ENCODE measurements at regions not wholly inside any gene's neighbourhood (a gene's known extent, or its start where the extent isn't known, plus 50 kb on each side); places are given as distances from the start of the nearest gene placed in this dataset.
"Not testable (repeated sequence)": the region's sequence is repeated elsewhere in the genome, so short reads cannot be mapped to it uniquely, and the experiment has no call there.

DNA sequence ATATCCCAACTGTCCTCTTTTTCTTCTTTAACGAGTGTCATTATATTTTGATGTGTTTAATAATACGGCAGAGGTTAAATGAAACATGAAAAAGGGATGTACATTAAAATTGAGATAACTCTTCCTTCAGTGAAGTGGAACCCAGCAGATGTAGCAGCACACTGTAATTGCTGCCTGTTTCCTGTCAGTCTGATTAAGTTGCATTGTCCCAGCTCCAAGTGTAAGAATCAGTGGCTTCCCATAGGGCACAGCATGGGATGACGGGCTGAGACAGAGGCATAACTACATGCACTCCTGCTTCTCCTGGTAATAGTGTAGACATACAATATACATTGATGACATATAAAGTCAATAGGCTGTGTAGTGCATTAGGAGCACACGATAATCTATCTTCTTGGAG, 175.8 kb upstream of the TCF4 start:
- DNase-seq = no peak

DNA sequence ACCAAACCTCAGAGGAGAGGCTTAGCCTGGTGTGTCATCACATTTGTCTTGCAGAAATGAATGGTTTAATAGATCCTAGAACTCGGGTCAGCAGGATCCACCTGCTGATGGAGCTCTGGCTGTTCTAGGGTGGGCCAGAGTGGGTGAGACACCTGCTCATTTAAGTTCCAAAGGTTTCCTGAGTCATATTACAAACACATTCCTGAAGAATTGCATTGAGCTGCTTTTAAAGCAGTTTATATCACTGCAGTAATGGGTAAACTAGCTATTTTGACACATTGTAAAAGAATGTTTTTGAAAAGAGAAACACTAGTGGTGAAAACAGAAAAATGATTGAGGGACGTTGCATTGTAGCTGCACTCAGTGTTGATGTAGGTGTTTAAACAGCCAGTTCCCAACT, 175.3 kb upstream of the TCF4 start:
- no peak for DNase-seq

DNA sequence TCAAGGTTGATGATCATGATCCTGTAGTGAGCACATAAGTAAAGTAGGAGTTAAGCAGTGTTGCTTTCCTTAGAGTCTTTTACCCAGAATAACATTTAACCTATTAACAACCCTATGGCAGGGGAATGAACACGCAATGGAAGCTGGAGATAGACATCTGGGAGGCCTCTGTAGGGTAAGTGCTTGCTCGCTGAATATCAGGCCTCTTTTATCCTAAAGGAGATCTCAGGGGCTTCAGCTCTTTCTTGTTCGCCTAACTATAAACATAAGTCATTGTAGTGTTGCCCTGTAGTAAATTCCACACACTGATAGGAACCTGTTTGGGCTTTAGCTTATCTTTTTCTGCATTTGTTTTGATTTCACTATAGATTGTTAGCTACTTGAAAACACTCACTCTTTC, 174.4 kb upstream of the TCF4 start:
- no peak for DNase-seq

DNA sequence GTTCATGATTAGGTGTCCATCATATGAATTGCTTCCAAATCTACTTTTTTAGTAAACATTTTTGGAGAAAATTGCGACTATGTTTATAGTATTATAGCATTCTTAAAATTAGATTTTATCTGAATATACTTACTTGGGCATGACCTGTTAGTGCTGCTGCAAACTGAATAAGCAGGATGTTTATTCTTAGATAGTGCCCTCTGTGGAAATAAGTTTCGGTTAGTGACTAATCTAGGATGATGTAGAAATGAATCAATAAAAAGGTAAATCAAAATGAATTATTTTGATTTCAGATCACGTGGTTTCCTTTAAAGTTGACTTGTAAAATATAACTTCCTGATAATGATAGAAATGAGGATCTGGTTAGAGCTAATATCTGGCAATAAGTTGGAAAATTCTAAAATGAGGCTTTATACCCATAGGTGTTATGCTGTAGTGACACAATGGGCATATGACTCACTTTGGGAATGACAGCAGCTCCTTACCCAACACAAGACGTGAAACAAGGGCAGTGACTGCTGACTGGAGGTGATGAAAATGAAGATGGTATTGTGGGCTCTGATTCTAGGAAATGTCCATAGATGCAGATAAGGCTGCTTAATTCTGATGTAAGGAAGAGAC, 165.8 kb upstream of the TCF4 start:
- peak in 1 of 3 donors; percentile 6 for DNase-seq

DNA sequence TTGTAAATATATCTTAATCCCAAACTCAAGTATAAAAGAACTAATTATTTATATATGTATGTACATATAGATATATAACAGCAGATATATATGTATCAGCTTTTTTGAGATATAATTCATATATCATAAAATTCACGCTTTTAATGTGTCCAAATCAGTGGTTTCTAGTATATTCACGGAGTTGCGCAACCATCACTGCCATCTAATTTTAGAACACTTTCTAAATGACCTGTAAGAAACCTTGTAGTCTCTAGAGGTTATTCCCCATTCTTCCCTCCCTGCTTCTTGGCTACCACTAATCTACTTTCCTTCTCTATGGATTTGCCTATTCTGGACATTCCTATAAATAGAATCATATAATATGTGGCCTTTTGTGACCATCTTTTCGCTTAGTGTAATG, 163.5 kb upstream of the TCF4 start:
- DNase-seq = no peak

DNA sequence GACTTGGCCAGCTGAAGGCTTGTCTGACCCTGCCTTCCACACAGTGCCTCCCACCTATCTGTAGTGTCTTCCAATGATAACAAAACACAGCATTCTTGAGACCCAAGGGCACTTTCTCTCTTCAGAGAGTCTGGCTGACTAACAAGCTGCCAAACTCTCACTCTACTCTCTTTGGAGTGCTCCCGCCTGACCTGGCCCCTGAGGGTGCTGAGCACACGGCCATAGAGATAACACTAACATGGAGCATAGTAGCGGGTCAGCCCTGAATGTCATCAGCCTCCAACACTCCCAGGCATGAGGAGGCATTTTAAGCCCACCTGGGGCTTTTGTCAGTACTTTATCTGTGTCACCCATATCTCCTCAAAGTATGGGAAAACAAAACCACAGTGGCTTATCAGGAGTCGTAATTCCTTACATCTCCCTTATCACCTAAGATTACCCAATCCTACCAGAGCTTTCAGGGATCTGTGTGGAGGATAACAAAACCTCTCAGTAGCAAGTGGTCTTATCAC, 160.3 kb upstream of the TCF4 start:
- DNase-seq = no peak

DNA sequence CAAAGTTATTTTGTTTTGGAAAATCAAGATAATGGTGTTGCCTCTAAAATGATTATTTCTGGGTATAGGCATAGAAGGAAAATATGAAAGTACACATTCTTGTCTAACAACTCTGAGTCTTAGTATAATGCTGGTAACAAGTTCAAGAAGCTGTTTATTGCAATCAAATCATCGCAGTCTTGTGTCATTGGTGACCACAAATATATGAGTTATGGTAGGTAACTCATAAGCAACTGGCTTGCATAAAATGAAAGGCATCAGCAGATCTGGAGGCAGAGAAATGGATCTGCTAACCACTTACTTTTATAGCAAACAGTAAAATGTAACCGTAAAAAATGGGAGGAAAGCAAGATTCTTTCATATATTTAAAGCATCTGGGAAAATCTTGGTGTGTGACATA, 156.2 kb upstream of the TCF4 start:
- no peak for DNase-seq

DNA sequence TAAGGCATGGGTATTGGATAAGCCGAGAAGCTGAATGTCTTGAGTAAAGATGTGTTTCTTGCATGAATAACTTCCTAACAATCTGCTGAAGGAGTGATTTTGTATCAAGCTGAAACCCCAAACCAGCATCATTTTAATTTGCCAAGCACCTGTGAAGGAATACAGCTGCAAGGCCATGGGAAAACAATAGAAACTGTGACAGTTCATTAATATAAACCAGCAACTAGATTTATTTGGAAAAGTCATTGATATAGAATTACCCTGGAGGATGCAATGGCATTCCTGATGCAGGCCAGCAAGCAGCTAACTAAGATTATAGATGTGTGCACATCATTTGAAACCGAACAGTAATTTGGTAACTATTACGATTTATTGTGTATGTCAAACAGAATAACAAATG, 155.7 kb upstream of the TCF4 start:
- DNase-seq = no peak

DNA sequence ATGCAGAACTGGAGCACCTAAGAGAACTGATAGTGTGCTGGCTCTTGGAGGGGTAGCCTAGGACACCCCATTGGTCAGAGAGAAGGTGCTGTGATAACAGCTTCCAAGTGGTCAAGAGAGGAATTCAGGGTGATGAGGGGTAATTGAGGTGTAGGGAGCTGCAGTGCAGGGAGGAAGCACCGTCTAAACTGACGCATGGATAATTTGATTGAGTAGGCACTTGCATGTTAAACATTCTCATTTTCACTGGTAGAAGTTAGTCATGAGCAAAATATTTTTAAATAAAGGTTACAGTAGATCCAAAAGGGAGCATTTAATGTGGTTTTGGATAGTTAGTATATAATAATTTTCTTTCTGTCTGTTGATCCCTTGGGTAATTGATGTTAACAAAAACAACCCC, 155.1 kb upstream of the TCF4 start:
- DNase-seq = no peak

DNA sequence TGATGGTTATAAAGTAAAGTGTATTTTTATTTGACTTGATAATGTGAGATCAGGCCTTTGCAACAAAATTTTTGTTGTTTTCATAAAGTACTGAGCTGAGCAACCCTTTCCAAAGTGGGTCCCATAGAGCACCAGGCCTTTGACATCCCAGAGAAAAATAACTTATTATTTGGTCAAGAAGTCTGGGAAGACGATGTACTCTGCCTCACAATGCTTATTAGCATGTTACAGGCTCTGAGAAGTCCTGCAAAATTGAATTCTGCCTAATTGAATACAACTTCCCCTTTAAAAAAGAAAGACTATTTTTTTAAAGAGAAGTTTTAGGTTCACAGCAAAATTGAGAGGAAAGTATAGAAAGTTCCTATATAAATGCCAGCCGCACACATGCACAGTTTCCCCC, 151.5 kb upstream of the TCF4 start:
- DNase-seq = no peak

DNA sequence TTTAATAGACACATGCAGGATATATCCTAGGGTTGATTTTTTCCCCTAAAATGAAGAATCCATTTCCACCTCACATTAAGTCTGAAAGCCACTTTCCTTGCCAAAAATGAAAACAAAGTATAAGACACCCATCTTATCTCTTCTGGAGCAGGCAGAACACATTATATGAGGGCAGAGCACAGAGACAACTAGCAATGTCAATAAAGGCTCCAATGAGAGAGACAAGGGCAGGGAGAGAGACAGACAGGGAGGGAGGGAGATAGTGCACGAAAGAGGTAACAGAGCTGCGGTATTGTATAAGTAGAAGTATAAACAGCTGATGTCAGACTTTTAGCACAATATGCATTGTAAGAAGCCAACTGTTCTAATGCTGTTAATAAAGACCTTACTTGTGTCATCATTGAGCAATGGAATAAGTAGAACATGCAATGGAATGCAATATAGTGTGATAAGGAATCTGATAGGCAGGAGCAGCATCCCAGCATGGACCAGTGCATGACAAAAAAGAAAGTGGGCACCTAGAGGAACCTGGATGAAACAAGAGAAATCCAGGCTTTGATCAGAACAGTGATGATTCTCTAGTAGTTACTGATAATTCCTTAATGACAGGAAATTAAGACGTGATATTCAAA, 150.6 kb upstream of the TCF4 start:
- no peak for DNase-seq

DNA sequence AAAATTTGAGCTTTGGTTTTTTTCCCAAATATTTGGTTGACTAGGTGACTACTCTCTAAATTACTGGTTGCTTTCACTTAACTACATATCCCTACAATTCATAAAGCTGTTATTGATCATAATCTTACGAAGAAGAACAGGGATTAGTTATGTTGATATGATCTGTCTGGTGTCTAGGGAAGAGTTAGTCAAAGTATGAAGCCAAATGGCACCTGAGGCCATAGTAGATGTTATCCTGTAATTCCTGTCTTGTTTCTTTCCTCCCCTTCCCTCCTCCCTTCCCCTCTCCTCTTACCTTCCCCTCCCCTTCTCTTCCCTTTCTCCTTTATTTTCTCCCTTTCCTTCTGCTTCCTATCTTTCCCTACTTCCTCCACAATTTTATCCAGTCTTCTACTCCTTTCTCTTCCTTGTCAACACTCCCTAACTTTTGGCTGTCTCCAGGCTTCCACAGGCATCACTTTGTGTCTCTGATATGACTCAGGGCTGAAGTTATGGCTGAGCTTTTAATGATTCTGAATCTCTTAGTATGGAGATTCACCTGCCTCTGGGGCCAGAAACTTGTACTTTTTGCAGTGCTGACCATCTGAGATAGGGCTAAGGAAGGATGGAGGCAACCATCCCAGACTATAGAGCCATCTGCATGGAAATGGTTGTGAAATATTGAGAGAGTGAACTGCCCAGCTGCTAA, 149.9 kb upstream of the TCF4 start:
- no peak for DNase-seq

DNA sequence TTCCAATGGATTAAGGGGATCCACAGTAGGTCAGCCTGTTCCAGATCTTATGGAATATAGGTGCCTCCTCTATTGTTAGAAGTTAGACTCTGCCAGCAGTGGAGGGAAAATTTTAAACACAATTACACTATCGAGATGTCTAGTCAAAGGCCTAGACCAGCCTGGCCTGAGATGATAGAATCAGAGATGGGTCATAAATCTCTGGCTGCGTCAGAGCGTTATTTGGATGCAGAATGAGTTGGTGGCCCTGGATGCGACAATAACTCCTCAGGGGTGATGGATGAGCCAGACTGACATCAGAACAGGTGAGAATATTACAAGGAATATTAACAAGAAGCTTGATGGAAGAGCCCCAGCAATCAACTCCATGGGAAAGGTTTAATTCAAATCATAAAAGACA, 149.3 kb upstream of the TCF4 start:
- no peak for DNase-seq

DNA sequence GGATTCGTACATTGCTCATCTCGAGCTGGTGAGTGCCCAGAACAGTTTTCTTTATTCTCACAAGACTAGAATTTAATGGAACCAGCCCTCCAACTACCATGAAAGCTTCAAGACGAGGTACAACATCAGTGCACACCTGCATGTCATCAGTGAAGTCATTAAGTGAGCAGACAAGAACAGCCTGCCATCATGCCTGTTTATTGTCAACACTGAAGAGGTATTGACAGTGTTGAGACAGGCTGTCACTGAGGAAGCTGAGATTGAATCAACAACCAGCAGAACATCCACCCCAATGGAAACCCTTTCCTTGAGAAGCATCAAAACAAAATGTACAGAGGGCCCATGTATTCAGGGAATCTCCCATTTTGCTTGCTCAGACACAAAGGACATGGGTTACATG, 148.0 kb upstream of the TCF4 start:
- DNase-seq = no peak

DNA sequence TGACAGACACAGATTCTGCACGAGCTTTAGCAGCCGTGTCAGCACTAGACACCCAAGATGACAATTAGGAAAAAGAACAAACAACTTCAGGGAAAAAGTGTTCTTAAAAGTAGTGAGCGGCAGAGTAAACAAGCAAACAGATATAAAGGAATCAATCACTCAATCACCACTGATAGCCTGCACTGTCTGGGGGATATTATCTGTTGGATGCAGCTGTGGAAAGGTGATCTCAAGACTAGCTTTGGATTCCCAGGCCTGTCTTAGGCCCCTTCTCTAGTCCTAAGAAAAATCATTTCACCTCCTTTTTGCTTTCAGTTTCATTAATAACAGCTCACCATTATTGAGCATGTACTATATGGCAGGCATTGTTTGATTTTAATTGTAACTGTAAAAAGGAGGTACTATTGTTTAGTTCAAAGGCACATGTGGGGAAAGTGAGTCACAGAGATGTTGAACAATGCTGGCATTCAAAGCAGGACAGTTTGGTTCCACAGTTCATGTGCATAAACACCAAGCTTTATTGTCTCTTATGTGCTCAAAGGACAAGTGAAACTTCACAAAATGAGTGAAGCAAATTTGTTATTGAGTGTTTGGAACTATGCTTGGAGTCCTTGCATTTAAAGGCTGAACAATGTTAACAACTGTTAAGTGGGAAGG, 147.3 kb upstream of the TCF4 start:
- no peak for DNase-seq

DNA sequence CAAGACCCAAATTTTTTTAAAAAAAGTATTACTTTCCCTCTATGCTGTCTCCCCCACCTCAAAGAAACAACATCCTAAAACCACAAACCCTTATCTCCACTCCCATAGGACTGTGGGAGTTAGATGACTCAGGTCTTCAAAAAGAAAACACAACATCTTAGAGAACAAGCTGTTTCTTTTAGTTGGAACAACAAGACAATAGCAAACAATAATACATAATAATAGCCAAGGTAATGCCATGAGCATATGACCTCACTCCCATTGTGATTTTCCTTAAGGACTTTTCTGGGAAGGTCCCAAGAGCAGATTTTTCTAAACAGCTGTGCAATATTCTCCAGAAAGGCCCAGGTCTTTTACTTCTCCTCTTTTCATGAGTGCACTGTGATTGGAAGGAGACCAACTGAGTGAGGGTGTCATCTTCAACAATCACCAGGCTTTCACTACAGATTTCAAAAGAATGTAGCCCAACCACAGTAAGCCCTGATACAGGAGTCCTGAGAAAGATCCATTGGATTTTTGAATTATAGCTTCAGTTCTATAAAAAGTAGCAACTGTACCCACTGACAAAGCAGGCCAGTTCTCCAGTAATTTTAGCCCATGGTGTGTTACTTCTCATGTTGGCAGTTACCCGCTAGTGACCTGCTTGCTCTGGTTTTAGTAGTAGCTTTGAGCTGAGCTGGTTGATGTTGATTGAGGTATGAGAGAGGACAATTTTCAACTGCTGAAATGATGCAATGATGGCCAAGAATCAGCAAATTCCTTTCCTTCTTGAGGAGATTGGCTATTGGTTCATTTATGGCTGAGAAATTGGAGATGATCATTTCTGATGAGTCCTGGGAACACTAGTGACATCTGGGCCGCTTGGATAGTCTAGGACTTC, 144.5 kb upstream of the TCF4 start:
- no peak for DNase-seq

DNA sequence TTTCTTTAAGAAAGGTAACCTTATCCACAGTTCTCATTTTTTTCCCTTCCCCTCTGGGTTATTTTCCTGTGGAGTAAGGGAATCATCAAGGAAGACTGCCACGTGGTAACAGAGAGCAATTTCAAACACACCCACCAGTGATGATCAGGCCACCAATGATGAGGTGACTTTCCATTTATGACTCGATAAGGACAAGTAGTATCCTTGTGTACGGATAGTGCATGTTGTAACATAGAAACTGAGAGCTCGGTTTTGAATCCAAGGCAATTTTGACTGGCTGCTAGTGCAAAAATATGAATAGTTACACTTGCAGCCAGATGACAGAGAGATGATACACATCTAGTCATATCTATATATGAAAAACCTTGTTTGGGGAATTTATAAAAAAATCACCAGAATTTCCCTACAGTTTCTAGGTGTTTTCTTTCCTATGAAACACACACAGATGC, 143.6 kb upstream of the TCF4 start:
- peak in 2 of 3 donors; percentile 9 to 51 for DNase-seq

DNA sequence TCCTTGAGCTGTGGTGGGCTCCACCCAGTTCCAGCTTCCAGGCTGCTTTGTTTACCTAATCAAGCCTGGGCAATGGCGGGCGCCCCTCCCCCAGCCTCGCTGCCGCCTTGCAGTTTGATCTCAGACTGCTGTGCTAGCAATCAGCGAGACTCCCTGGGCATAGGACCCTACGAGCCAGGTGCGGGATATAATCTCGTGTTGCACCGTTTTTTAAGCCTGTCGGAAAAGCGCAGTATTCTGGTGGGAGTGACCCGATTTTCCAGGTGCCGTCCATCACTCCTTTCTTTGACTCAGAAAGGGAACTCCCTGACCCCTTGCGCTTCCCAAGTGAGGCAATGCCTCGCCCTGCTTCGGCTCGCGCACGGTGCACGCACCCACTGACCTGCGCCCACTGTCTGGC, 133.0 kb upstream of the TCF4 start:
- not testable (repeated sequence) for DNase-seq

DNA sequence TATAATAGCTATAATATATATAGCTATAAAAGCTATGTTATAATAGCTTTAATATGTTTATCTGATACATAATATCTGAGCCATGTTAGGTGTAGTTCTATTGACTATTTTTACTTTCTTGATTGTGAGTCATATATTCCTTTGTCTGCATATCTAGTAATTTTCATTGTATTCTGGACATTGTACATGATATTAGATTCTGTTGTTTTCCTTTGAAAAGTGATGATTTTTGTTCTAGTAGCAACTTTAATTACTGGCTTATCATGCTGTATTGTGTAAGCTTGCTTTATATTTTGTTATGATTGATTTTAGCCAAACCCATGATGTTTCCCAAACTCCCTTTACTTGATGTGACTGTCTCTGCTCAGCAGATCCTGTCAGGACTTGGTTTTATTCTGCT, 125.7 kb upstream of the TCF4 start:
- DNase-seq = no peak

DNA sequence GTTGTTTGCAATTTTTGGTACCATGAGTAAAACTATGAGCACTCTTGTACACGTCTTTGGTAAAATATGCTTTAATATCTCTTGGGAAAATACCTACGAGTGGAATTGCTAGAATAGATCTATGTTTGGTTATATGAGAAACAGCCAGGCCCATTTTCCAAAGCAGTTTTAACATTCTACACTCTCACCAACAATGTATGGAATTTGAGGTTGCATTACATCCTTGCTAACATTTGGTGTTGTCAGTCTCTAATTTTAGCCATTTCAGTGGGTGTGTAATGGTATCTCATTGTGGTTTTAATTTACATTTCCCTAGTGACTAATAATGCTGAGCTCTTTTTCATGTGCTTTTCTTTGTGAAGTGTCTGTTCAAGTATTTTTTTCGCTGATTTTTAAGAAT, 118.9 kb upstream of the TCF4 start:
- DNase-seq = peak in 2 of 3 donors; percentile 7 to 34

DNA sequence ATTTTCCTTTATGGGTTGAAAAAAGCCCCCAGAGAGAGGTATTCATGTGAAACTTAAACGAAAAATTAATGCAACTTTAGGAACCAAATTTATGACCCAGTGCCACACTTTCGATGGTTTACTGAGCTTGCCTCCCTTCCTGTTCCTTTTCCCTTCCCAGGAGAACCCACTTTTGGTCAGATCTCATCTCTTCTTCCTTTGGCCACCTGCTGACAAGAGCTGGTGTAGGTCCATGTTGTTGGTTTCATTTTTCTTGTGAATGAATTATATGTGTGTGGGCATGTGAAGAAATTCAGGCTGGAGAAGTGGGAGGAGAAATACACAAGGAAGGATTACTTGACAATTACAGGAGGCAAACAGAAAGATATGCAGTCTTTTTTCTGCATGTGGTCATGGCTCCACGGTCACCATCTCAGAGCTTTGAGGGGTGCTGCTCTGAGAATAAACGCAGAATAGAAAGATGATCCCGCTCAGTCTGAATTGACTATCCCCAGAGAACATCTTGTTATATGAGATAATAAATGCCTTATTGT, 111.3 kb upstream of the TCF4 start:
- peak in 1 of 3 donors; percentile 2 for DNase-seq

DNA sequence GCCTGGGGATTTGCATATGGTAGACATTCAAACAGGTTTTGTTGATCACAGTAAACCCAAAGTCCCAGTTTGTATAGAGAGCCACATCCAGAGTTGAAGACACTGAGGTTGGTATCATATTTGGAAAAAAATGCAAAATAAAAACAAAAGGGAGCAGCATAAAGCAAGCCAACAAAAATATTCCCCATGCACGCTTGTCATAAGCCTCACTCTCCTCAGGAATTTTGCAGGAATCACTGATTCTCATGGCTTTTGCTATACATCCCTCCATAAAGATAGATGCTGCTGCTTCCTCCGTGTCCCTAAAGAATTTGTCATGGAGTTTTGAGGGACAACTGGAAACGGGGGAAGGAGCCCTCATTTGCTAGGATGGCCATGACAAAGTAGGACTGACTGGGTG, 108.8 kb upstream of the TCF4 start:
- no peak for DNase-seq

Data from suppressor macrophage treated with lipopolysaccharide for 1 hour (primary cell).